GM18909 (cell line): ENCODE measurements at regions not wholly inside any gene's neighbourhood (a gene's known extent, or its start where the extent isn't known, plus 50 kb on each side); places are given as distances from the start of the nearest gene placed in this dataset.
"Not testable (repeated sequence)": the region's sequence is repeated elsewhere in the genome, so short reads cannot be mapped to it uniquely, and the experiment has no call there.

Source experiments
- ATAC-seq: cut with Tn5 transposase; IDR thresholded peaks from one replicate; pipeline ENCODE4 v1.9.1; 2021; ENCODE audit warnings: mild to moderate bottlenecking; ENCODE audit not compliant: unreplicated experiment, poor library complexity

GRCh38 chr6:26951211-26951610, 291.7 kb upstream of the ZNF322 start:
- not testable (repeated sequence) for ATAC-seq

GRCh38 chr6:26956078-26956600, 291.4 kb upstream of the PRSS16 start:
- not testable (repeated sequence) for ATAC-seq

- ATAC-seq, result not testable (repeated sequence)
These were observed 290.8 kb upstream of the PRSS16 start for GRCh38 chr6:26956601-26957184.

- not testable (repeated sequence) for ATAC-seq
These were observed 289.9 kb upstream of the PRSS16 start for GRCh38 chr6:26957399-26958127.

- not testable (repeated sequence) for ATAC-seq
These were observed 286.3 kb upstream of the PRSS16 start for GRCh38 chr6:26961236-26961635.

- no peak for ATAC-seq
These were observed 245.1 kb upstream of the PRSS16 start for GRCh38 chr6:27002447-27002846.

GRCh38 chr6:27007020-27007419, 240.5 kb upstream of the PRSS16 start:
- no peak for ATAC-seq

- not testable (repeated sequence) for ATAC-seq
These were observed 238.9 kb upstream of the PRSS16 start for GRCh38 chr6:27008613-27009012.

GRCh38 chr6:27014053-27014452, 233.4 kb upstream of the PRSS16 start:
- ATAC-seq, result not testable (repeated sequence)

GRCh38 chr6:27016689-27017088, 230.8 kb upstream of the PRSS16 start:
- ATAC-seq, result no peak

GRCh38 chr6:27018401-27018800, 229.1 kb upstream of the PRSS16 start:
- ATAC-seq, result not testable (repeated sequence)

GRCh38 chr6:27019651-27020552, 227.6 kb upstream of the PRSS16 start:
- ATAC-seq, result peak; percentile 93

- ATAC-seq, result no peak
These were observed 227.0 kb upstream of the PRSS16 start for GRCh38 chr6:27020553-27020880.

- ATAC-seq, result no peak
These were observed 223.8 kb upstream of the PRSS16 start for GRCh38 chr6:27023664-27024063.

GRCh38 chr6:27025351-27025750, 222.2 kb upstream of the PRSS16 start:
- no peak for ATAC-seq

GRCh38 chr6:27026361-27026760, 221.1 kb upstream of the PRSS16 start:
- ATAC-seq, result no peak

- no peak for ATAC-seq
These were observed 216.2 kb upstream of the PRSS16 start for GRCh38 chr6:27031302-27031701.

- ATAC-seq, result no peak
These were observed 209.0 kb upstream of the PRSS16 start for GRCh38 chr6:27038498-27038897.

- no peak for ATAC-seq
These were observed 207.1 kb upstream of the PRSS16 start for GRCh38 chr6:27040244-27041042.

- ATAC-seq, result no peak
These were observed 204.3 kb upstream of the PRSS16 start for GRCh38 chr6:27043244-27043643.
